GM12872 (cell line): ENCODE measurements at regions not wholly inside any gene's neighbourhood (a gene's known extent, or its start where the extent isn't known, plus 50 kb on each side); places are given as distances from the start of the nearest gene placed in this dataset.

ENCODE experiments used
- TF ChIP-seq, protein P1 (sequence below): IDR thresholded peaks from 3 replicates; pipeline ENCODE4 v1.5.1; 2011; ENCODE audit warnings: low read depth, mild to moderate bottlenecking, low read length, moderate library complexity; ENCODE audit not compliant: insufficient read depth

DNA sequence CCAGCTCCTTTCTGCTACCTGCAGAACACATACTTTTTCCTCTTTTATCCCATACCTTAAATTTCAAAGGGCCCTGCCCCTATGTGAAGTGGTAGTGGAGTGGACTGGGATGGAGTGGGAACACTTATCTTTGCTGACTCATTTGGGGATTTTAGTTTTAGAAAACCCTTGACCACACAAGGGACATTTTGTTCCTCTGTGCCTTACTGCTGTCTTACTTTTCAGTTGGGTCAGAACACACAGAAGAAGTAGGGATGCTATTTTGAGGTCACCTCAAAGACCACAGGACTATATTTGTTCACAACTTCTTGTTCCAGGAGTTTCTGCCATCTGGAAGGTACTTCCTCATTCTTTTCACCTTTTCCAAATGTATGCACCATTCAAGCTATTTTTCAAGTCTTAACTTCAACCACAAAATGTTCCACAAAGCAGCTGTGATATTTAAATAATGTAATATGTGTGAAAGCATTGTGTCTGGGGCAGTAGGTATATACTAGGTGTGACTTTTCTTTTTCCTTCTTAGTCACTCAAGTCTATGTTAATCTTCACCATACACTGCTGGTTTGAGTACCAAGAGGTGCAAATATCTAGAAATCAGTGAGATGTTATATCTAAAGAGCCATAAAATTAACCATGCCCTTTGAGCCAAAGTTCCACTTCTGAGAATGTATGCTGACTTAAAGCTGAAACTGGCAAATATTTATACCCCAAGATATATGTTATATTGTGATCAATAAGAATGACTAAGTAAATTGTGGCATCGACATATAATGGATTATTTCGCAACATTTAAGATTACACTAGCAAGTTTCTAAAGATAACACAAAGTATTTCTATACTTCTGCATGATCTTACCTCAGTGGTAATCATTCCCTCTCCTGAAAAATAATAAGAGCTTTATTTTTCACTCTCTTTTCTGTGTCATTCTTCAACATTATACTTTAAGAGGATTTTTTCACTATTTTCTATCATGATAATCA lies 308.5 kb downstream of the MRPL39 start:
- TF ChIP-seq, protein P1, sequence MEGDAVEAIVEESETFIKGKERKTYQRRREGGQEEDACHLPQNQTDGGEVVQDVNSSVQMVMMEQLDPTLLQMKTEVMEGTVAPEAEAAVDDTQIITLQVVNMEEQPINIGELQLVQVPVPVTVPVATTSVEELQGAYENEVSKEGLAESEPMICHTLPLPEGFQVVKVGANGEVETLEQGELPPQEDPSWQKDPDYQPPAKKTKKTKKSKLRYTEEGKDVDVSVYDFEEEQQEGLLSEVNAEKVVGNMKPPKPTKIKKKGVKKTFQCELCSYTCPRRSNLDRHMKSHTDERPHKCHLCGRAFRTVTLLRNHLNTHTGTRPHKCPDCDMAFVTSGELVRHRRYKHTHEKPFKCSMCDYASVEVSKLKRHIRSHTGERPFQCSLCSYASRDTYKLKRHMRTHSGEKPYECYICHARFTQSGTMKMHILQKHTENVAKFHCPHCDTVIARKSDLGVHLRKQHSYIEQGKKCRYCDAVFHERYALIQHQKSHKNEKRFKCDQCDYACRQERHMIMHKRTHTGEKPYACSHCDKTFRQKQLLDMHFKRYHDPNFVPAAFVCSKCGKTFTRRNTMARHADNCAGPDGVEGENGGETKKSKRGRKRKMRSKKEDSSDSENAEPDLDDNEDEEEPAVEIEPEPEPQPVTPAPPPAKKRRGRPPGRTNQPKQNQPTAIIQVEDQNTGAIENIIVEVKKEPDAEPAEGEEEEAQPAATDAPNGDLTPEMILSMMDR = no peak

DNA sequence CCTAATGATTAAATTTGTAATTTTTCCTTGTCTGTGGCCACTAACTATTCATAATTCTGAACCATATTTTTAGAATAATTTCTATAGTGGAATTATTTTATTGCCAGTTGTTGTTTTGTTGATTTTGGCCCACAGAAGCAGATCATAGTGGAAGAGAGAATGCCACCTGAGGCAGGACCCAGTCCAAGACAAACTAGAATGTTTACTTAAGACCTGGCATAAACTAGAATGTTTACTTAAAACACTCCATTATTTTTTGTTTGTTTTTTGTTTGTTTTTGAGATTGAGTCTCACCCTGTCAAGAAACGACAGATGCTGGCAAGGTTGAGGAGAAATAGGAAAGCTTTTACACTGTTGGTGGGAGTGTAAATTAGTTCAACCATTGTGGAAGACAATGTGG lies 310.2 kb downstream of the MRPL39 start:
- TF ChIP-seq, protein P1 = no peak

DNA sequence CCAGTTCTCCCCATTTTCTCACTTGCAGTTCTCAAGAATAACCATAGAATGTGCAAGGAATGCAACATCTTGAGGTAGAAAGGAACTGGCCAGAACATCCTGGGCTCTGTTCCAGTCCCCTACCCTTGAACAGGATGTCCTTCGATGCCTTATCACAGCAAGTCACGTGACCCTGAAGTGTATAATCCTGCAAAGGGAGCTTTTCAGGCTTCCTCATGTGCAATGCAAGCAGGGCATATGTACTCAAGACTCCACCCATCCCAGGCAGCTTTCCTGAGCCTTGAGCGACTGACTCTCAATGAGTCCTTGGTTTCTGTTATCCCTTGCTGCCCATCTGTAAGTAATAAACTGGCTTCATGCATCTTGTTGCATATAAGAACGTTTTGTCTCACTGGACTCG lies 311.0 kb downstream of the MRPL39 start:
- TF ChIP-seq, protein P1 = no peak

DNA sequence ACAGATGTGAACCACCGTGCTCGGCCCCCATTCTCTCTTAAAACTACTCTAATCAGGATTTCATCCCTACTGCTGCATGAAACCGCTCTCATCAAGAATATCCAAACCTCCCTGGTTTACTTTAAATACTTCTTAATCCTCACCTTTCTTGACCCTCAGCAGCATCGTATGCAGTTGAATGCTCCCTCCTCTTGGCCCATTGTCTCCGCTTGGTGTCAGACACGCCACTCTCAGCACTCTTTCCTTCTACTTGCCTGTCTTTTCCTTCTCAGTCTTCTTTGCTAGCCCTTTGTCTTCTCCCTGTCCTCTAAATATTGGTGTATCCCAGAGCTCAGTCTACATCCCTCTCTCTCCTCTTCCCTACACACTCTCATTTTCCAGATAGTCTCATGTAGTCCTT lies 314.9 kb downstream of the MRPL39 start:
- TF ChIP-seq, protein P1 = no peak

DNA sequence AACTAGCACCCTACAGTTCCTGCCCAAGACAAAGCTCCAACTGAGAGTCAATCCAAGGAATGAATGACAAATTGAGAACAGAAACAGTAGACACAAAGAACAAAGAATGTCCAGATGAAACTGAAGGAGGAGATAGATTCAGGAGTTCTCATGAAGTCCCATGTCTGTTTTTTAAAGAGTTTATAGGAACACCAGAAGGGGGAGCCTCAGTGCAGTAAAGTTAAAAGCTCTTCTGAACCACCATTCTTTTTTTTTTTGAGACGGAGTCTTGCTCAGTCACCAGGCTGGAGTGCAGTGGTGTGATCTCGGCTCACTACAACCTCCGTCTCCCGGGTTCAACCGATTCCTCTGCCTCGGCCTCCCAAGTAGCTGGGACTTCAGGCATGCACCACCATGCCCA lies 323.6 kb downstream of the MRPL39 start:
- TF ChIP-seq, protein P1 = peak; percentile 44; the same call in 2 of the 3 replicates

DNA sequence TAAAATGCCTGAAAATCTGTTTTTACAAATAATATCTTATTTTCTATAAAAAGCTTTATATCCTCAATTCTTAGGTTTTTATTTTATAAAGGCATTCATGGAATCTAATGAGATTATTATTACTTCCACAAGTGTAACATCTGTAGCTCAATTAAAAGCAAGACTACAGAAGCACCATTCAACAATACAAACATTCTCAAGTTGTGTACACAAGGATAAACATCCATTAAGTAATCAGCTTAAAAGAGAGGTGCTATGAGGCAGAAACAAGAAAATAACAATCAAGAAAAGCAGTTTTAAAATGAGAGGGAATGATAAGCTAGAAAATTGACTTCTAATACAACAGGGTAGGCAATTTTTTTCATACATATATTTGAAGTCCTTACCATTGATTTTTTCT lies 326.1 kb downstream of the MRPL39 start:
- TF ChIP-seq, protein P1 = no peak

DNA sequence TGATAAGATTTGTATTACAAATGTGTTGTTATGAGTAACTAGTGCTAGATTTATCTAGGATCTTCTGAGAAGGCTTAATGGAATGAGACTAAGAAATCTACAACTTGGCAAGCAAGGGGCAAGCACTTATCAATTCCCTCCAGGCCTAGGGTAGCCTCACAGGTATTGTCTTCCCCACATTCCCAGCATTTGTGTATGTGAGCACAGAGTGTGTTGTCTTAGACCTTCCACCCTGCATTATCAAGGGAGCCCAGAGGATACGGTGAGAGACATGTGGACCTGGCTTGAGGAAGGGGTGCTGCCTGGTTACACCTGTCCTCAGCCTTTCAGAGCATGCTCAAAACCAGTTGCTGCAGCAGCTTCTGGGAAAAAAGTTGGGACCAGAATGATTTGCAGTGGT lies 327.2 kb downstream of the MRPL39 start:
- TF ChIP-seq, protein P1 = no peak
